ENCODE measurements at regions not wholly inside any gene's neighbourhood (a gene's known extent, or its start where the extent isn't known, plus 50 kb on each side); places are given as distances from the start of the nearest gene placed in this dataset.

GRCh38 chr2:8169443-8169842 lies 512.4 kb upstream of the ID2 start:
- CTCF ChIA-PET: interaction anchor here (1.0 kb wide), 1 partner anchor 14 kb away, joined by 3 read pairs; no protein-coding TSS in a partner anchor
- TF ChIP-seq, protein P1, sequence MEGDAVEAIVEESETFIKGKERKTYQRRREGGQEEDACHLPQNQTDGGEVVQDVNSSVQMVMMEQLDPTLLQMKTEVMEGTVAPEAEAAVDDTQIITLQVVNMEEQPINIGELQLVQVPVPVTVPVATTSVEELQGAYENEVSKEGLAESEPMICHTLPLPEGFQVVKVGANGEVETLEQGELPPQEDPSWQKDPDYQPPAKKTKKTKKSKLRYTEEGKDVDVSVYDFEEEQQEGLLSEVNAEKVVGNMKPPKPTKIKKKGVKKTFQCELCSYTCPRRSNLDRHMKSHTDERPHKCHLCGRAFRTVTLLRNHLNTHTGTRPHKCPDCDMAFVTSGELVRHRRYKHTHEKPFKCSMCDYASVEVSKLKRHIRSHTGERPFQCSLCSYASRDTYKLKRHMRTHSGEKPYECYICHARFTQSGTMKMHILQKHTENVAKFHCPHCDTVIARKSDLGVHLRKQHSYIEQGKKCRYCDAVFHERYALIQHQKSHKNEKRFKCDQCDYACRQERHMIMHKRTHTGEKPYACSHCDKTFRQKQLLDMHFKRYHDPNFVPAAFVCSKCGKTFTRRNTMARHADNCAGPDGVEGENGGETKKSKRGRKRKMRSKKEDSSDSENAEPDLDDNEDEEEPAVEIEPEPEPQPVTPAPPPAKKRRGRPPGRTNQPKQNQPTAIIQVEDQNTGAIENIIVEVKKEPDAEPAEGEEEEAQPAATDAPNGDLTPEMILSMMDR (IDR thresholded peaks at IDR 0.05; ENCODE audit: insufficient read depth, low read length, missing control alignments): no peak
- POLR2A ChIA-PET: interaction anchor here (1.2 to 2.0 kb wide), 2 partner anchors 20 to 513 kb away, joined by 3 to 7 read pairs; partner anchors contain the start of gene ID2
- DNase-seq (ENCODE audit: low read depth, low spot score): peak; percentile 93
- H3K4me3 ChIP-seq (ENCODE audit: low read depth, low read length): no peak overlapping the region

- TF ChIP-seq, protein P1 (IDR thresholded peaks at IDR 0.05; ENCODE audit: insufficient read depth, low read length, missing control alignments): no peak
- ChIA-PET POLR2A (interaction anchor here (1.2 kb wide), 1 partner anchor 511 kb away, joined by 3 read pairs; the partner anchor contains the start of gene ID2), CTCF (no interaction called here)
- no peak overlapping the region for H3K4me3 ChIP-seq (ENCODE audit: low read depth, low read length)
- no peak for DNase-seq (ENCODE audit: low read depth, low spot score)
Measured at GRCh38 chr2:8170552-8171327, 511.1 kb upstream of the ID2 start.

GRCh38 chr2:8171608-8172007 lies 510.2 kb upstream of the ID2 start:
- TF ChIP-seq, protein P1 (IDR thresholded peaks at IDR 0.05; ENCODE audit: insufficient read depth, low read length, missing control alignments): no peak
- no peak overlapping the region for H3K4me3 ChIP-seq (ENCODE audit: low read depth, low read length)
- DNase-seq (ENCODE audit: low read depth, low spot score): no peak
- CTCF ChIA-PET: interaction anchor here (1.1 kb wide), 1 partner anchor 509 kb away, joined by 3 read pairs; no protein-coding TSS in a partner anchor
- POLR2A ChIA-PET: interaction anchor here (0.6 to 1.2 kb wide), 2 partner anchors 245 to 510 kb away, joined by 3 read pairs; partner anchors contain the start of gene ID2

GRCh38 chr2:8172661-8173060 lies 509.2 kb upstream of the ID2 start:
- no peak for DNase-seq (ENCODE audit: low read depth, low spot score)
- no peak overlapping the region for H3K4me3 ChIP-seq (ENCODE audit: low read depth, low read length)
- CTCF ChIA-PET: no interaction called here
- TF ChIP-seq, protein P1 (IDR thresholded peaks at IDR 0.05; ENCODE audit: insufficient read depth, low read length, missing control alignments): no peak
- POLR2A ChIA-PET: no interaction called here

GRCh38 chr2:8174641-8175257 lies 507.1 kb upstream of the ID2 start:
- ChIA-PET POLR2A (no interaction called here), CTCF (no interaction called here)
- no peak overlapping the region for H3K4me3 ChIP-seq (ENCODE audit: low read depth, low read length)
- TF ChIP-seq, protein P1 (IDR thresholded peaks at IDR 0.05; ENCODE audit: insufficient read depth, low read length, missing control alignments): no peak
- DNase-seq (ENCODE audit: low read depth, low spot score): no peak

- TF ChIP-seq, protein P1 (IDR thresholded peaks at IDR 0.05; ENCODE audit: insufficient read depth, low read length, missing control alignments): no peak
- ChIA-PET CTCF (no interaction called here), POLR2A (no interaction called here)
- H3K4me3 ChIP-seq (ENCODE audit: low read depth, low read length): no peak overlapping the region
- DNase-seq (ENCODE audit: low read depth, low spot score): no peak
Measured at GRCh38 chr2:8176887-8177286, 505.0 kb upstream of the ID2 start.
